Esophagus squamous epithelium (tissue), 5 donors: ENCODE measurements at regions not wholly inside any gene's neighbourhood (a gene's known extent, or its start where the extent isn't known, plus 50 kb on each side); places are given as distances from the start of the nearest gene placed in this dataset.

ENCODE experiments used
- DNase-seq: peaks from one replicate; lab custom pipeline; 2025; lab: John Stamatoyannopoulos, UW
- H3K27ac ChIP-seq, 4 donors: fragments of 200-600 bp; sonication (generic); one replicate each; pipeline ENCODE4 v1.5.1; 2016 to 2019; ENCODE audit warnings: mild to moderate bottlenecking in 1 of 4
- H3K27me3 ChIP-seq, 4 donors: fragments of 200-600 bp; sonication (generic); 1 replicate in 3 of 4; 2 replicates in 1 of 4; pipeline versions ENCODE4 v1.5.1 to v1.6.0; 2017 to 2021; ENCODE audit warnings: antibody characterized with exemption in 1 of 4
- H3K36me3 ChIP-seq, 3 donors: fragments of 200-600 bp; sonication (generic); one replicate each; pipeline ENCODE4 v1.5.1; 2016 to 2019
- H3K4me1 ChIP-seq, 3 donors: fragments of 200-600 bp; sonication (generic); one replicate each; pipeline ENCODE4 v1.5.1; 2017 to 2019
- H3K4me3 ChIP-seq, 4 donors: fragments of 200-600 bp; sonication (generic); 1 replicate in 3 of 4; 2 replicates in 1 of 4; pipeline ENCODE4 v1.5.1; 2016 to 2019; ENCODE audit warnings: mild to moderate bottlenecking in 2 of 4, moderate library complexity in 1 of 4
- H3K9me3 ChIP-seq, 3 donors: fragments of 200-600 bp; sonication (generic); one replicate each; pipeline ENCODE4 v1.5.1; 2016 to 2019
- CTCF ChIP-seq, 6 experiments: fragments of 450-650 bp in 4 of 6; fragments of 200-600 bp in 2 of 6; sonication (generic) in 2 of 6; IDR thresholded peaks; one replicate each; pipeline ENCODE4 v1.5.1; 2016 to 2019; ENCODE audit warnings: antibody characterized with exemption in 6 of 6, mild to moderate bottlenecking in 4 of 6, moderate library complexity in 4 of 6
- POLR2A ChIP-seq, 4 donors: fragments of 450-650 bp; IDR thresholded peaks; one replicate each; pipeline ENCODE4 v1.6.1; 2017; ENCODE audit warnings: antibody characterized with exemption in 4 of 4, mild to moderate bottlenecking in 4 of 4, moderate library complexity in 3 of 4
- WGBS, 2 donors: methylation state at CpG; one replicate each; pipeline ENCODE4 v1.1.5; 2018; 5-methylcytosine and 5-hydroxymethylcytosine counted together
- intact Hi-C: fragments of 100-400 bp; cut with DNase I; formaldehyde crosslinking; loops from one replicate; pipeline ENCODE4 v1.15.0; 2022
- donor health status: DM: yes; HTN: yes; CAD: no.

GRCh38 chr17:5708344-5708743 lies 124.0 kb upstream of the NLRP1 start:
- H3K4me1 ChIP-seq, result no peaks in the 10 kb centered on the region
- intact Hi-C loops, result loop anchor here (10.0 kb wide), 1 partner anchor 114 kb away; no protein-coding TSS in a partner anchor
- H3K27me3 ChIP-seq, result peaks cover 0 to 60% (median 1%) of the 10 kb centered on the region in 4 donors
- H3K9me3 ChIP-seq, result peaks cover 0 to 5% (median 4%) of the 10 kb centered on the region in 3 donors
- H3K27ac ChIP-seq, result no peak overlapping the region
- no peaks in the 10 kb centered on the region for H3K36me3 ChIP-seq
- no peak overlapping the region for H3K4me3 ChIP-seq
- TF ChIP-seq POLR2A (IDR thresholded peaks at IDR 0.05) (no peak), CTCF (IDR thresholded peaks at IDR 0.05) (no peak)
- DNase-seq, result no peak

- Histone ChIP-seq H3K4me3 (no peak overlapping the region), H3K27ac (no peak overlapping the region), H3K27me3 (peaks cover 0 to 60% (median 1%) of the 10 kb centered on the region in 4 donors), H3K9me3 (peaks cover 0 to 5% (median 4%) of the 10 kb centered on the region in 3 donors), H3K36me3 (no peaks in the 10 kb centered on the region), H3K4me1 (no peaks in the 10 kb centered on the region)
- no peak for DNase-seq
- intact Hi-C loops, result no loop called here
- TF ChIP-seq POLR2A (IDR thresholded peaks at IDR 0.05), result no peak
- TF ChIP-seq CTCF (IDR thresholded peaks at IDR 0.05), result no peak
- WGBS, 2 donors, result 64 to 75% methylated on average over 8 of the region's 8 CpGs
These were observed 127.0 kb upstream of the NLRP1 start for GRCh38 chr17:5711344-5711743.

- intact Hi-C loops, result no loop called here
- H3K9me3 ChIP-seq, result no peaks in the 10 kb centered on the region
- no peaks in the 10 kb centered on the region for H3K36me3 ChIP-seq
- TF ChIP-seq CTCF (IDR thresholded peaks at IDR 0.05) (no peak), POLR2A (IDR thresholded peaks at IDR 0.05) (no peak)
- H3K4me3 ChIP-seq, result no peak overlapping the region
- 91 to 94% methylated on average over 3 to 6 of the region's 9 CpGs for WGBS, 2 donors
- H3K27ac ChIP-seq, result no peak overlapping the region
- DNase-seq, result no peak
- no peaks in the 10 kb centered on the region for H3K4me1 ChIP-seq
- peaks cover 0 to 73% (median 0%) of the 10 kb centered on the region in 4 donors for H3K27me3 ChIP-seq
These were observed 130.7 kb upstream of the NLRP1 start for GRCh38 chr17:5714993-5715392.

- Histone ChIP-seq H3K27ac (no peak overlapping the region), H3K4me1 (no peaks in the 10 kb centered on the region), H3K36me3 (no peaks in the 10 kb centered on the region), H3K9me3 (no peaks in the 10 kb centered on the region), H3K27me3 (peaks cover 0 to 70% (median 0%) of the 10 kb centered on the region in 4 donors), H3K4me3 (no peak overlapping the region)
- no peak for TF ChIP-seq CTCF (IDR thresholded peaks at IDR 0.05)
- TF ChIP-seq POLR2A (IDR thresholded peaks at IDR 0.05), result no peak
- 62% methylated on average over 8 of the region's 8 CpGs for WGBS, 2 donors
- intact Hi-C loops, result no loop called here
- no peak for DNase-seq
These were observed 131.2 kb upstream of the NLRP1 start for GRCh38 chr17:5715478-5715877.

- 65 to 85% methylated on average over 4 of the region's 4 CpGs for WGBS, 2 donors
- Histone ChIP-seq H3K9me3 (no peaks in the 10 kb centered on the region), H3K36me3 (no peaks in the 10 kb centered on the region), H3K27me3 (peaks cover 0 to 60% (median 0%) of the 10 kb centered on the region in 4 donors), H3K4me1 (no peaks in the 10 kb centered on the region), H3K4me3 (no peak overlapping the region), H3K27ac (no peak overlapping the region)
- TF ChIP-seq POLR2A (IDR thresholded peaks at IDR 0.05) (no peak), CTCF (IDR thresholded peaks at IDR 0.05) (no peak)
- intact Hi-C loops, result no loop called here
- no peak for DNase-seq
These were observed 134.4 kb upstream of the NLRP1 start for GRCh38 chr17:5718726-5719125.
